ENCODE measurements at regions not wholly inside any gene's neighbourhood (a gene's known extent, or its start where the extent isn't known, plus 50 kb on each side); places are given as distances from the start of the nearest gene placed in this dataset.

- Histone ChIP-seq H3K36me3 (ENCODE audit: control insufficient read depth in 2 of 2, extremely low read depth in 1 of 2, insufficient read depth in 1 of 2, low read length in 1 of 2) (no peaks in the 10 kb centered on the region), H3K9me3 (no peaks in the 10 kb centered on the region), H3K4me3 (ENCODE audit: control insufficient read depth in 1 of 2, extremely low read depth in 1 of 2, low read length in 1 of 2) (no peak overlapping the region), H3K27me3 (replicated peaks in 1 of 2; ENCODE audit: control insufficient read depth in 2 of 2, extremely low read depth in 1 of 2, insufficient read depth in 2 of 2, low read length in 1 of 2) (peaks cover 0 to 3% of the 10 kb centered on the region in 2 experiments), H3K27ac (ENCODE audit: low read length) (no peak overlapping the region), H3K4me1 (ENCODE audit: control insufficient read depth in 1 of 2, extremely low read depth in 1 of 2, insufficient read depth in 2 of 2, low read length in 2 of 2) (no peaks in the 10 kb centered on the region)
- CTCF ChIA-PET: interaction anchor here in 1 of 2 donors (0.6 kb wide), 1 partner anchor 331 kb away, joined by 5 read pairs; no protein-coding TSS in a partner anchor
- no peaks in the 10 kb centered on the region for H3K4me1 Mint-ChIP-seq
- H3K4me3 Mint-ChIP-seq: no peak overlapping the region
- ATAC-seq (replicated peaks in 1 of 4) (no peak), DNase-seq (no peak)
- no peaks in the 10 kb centered on the region for H3K9me3 Mint-ChIP-seq
- POLR2A ChIA-PET: no interaction called here
- no peaks in the 10 kb centered on the region for H3K36me3 Mint-ChIP-seq
- peaks cover 0 to 3% of the 10 kb centered on the region in 2 donors for H3K27me3 Mint-ChIP-seq
- 97% methylated on average over 10 of the region's 11 CpGs for WGBS (ENCODE audit: insufficient coverage)
- H3K27ac Mint-ChIP-seq: no peak overlapping the region
Measured at GRCh38 chr7:36021917-36022550, 131.0 kb upstream of the EEPD1 start.

GRCh38 chr7:36023033-36023560, 130.0 kb upstream of the EEPD1 start:
- Histone ChIP-seq H3K4me1 (ENCODE audit: control insufficient read depth in 1 of 2, extremely low read depth in 1 of 2, insufficient read depth in 2 of 2, low read length in 2 of 2) (no peaks in the 10 kb centered on the region), H3K36me3 (ENCODE audit: control insufficient read depth in 2 of 2, extremely low read depth in 1 of 2, insufficient read depth in 1 of 2, low read length in 1 of 2) (no peaks in the 10 kb centered on the region), H3K9me3 (no peaks in the 10 kb centered on the region), H3K27me3 (replicated peaks in 1 of 2; ENCODE audit: control insufficient read depth in 2 of 2, extremely low read depth in 1 of 2, insufficient read depth in 2 of 2, low read length in 1 of 2) (peaks cover 0 to 7% of the 10 kb centered on the region in 2 experiments), H3K4me3 (ENCODE audit: control insufficient read depth in 1 of 2, extremely low read depth in 1 of 2, low read length in 1 of 2) (no peak overlapping the region), H3K27ac (ENCODE audit: low read length) (no peak overlapping the region)
- POLR2A ChIA-PET: no interaction called here
- H3K9me3 Mint-ChIP-seq: no peaks in the 10 kb centered on the region
- no CpG with 5 or more reads among the region's 2 CpGs for WGBS (ENCODE audit: insufficient coverage)
- peaks cover 10 to 12% of the 10 kb centered on the region in 2 donors for H3K27me3 Mint-ChIP-seq
- ATAC-seq (replicated peaks in 1 of 4) (no peak), DNase-seq (no peak)
- no peaks in the 10 kb centered on the region for H3K36me3 Mint-ChIP-seq
- no peak overlapping the region for H3K27ac Mint-ChIP-seq
- no peaks in the 10 kb centered on the region for H3K4me1 Mint-ChIP-seq
- H3K4me3 Mint-ChIP-seq: no peak overlapping the region
- CTCF ChIA-PET: no interaction called here

GRCh38 chr7:36025190-36025589, 127.9 kb upstream of the EEPD1 start:
- Mint-ChIP-seq H3K27ac (no peak overlapping the region), H3K36me3 (no peaks in the 10 kb centered on the region), H3K9me3 (no peaks in the 10 kb centered on the region), H3K4me1 (no peaks in the 10 kb centered on the region), H3K27me3 (peaks cover 12 to 14% of the 10 kb centered on the region in 2 donors), H3K4me3 (no peak overlapping the region)
- Histone ChIP-seq H3K27me3 (replicated peaks in 1 of 2; ENCODE audit: control insufficient read depth in 2 of 2, extremely low read depth in 1 of 2, insufficient read depth in 2 of 2, low read length in 1 of 2) (peaks cover 0 to 9% of the 10 kb centered on the region in 2 experiments), H3K4me1 (ENCODE audit: control insufficient read depth in 1 of 2, extremely low read depth in 1 of 2, insufficient read depth in 2 of 2, low read length in 2 of 2) (no peaks in the 10 kb centered on the region), H3K36me3 (ENCODE audit: control insufficient read depth in 2 of 2, extremely low read depth in 1 of 2, insufficient read depth in 1 of 2, low read length in 1 of 2) (no peaks in the 10 kb centered on the region), H3K27ac (ENCODE audit: low read length) (no peak overlapping the region), H3K9me3 (no peaks in the 10 kb centered on the region), H3K4me3 (ENCODE audit: control insufficient read depth in 1 of 2, extremely low read depth in 1 of 2, low read length in 1 of 2) (no peak overlapping the region)
- ChIA-PET POLR2A (no interaction called here), CTCF (no interaction called here)
- no peak for ATAC-seq (replicated peaks in 1 of 4)
- no peak for DNase-seq
- WGBS (ENCODE audit: insufficient coverage): 72% methylated on average over 2 of the region's 4 CpGs

GRCh38 chr7:36029311-36029710, 123.7 kb upstream of the EEPD1 start:
- Mint-ChIP-seq H3K9me3 (no peaks in the 10 kb centered on the region), H3K36me3 (no peaks in the 10 kb centered on the region), H3K27ac (no peak overlapping the region), H3K27me3 (peaks cover 28 to 30% of the 10 kb centered on the region in 2 donors), H3K4me1 (no peaks in the 10 kb centered on the region), H3K4me3 (no peak overlapping the region)
- no peaks in the 10 kb centered on the region for H3K36me3 ChIP-seq (ENCODE audit: control insufficient read depth in 2 of 2, extremely low read depth in 1 of 2, insufficient read depth in 1 of 2, low read length in 1 of 2)
- ATAC-seq (replicated peaks in 1 of 4) (no peak), DNase-seq (no peak)
- no peaks in the 10 kb centered on the region for H3K9me3 ChIP-seq
- 65% methylated on average over 3 of the region's 4 CpGs for WGBS (ENCODE audit: insufficient coverage)
- CTCF ChIA-PET: no interaction called here
- H3K4me3 ChIP-seq (ENCODE audit: control insufficient read depth in 1 of 2, extremely low read depth in 1 of 2, low read length in 1 of 2): no peak overlapping the region
- no peak overlapping the region for H3K27ac ChIP-seq (ENCODE audit: low read length)
- H3K27me3 ChIP-seq (replicated peaks in 1 of 2; ENCODE audit: control insufficient read depth in 2 of 2, extremely low read depth in 1 of 2, insufficient read depth in 2 of 2, low read length in 1 of 2): peaks cover 0 to 20% of the 10 kb centered on the region in 2 experiments
- no peaks in the 10 kb centered on the region for H3K4me1 ChIP-seq (ENCODE audit: control insufficient read depth in 1 of 2, extremely low read depth in 1 of 2, insufficient read depth in 2 of 2, low read length in 2 of 2)
- POLR2A ChIA-PET: no interaction called here

GRCh38 chr7:36029853-36030515, 123.1 kb upstream of the EEPD1 start:
- Histone ChIP-seq H3K36me3 (ENCODE audit: control insufficient read depth in 2 of 2, extremely low read depth in 1 of 2, insufficient read depth in 1 of 2, low read length in 1 of 2) (no peaks in the 10 kb centered on the region), H3K4me1 (ENCODE audit: control insufficient read depth in 1 of 2, extremely low read depth in 1 of 2, insufficient read depth in 2 of 2, low read length in 2 of 2) (no peaks in the 10 kb centered on the region), H3K27ac (ENCODE audit: low read length) (no peak overlapping the region), H3K9me3 (no peaks in the 10 kb centered on the region), H3K4me3 (ENCODE audit: control insufficient read depth in 1 of 2, extremely low read depth in 1 of 2, low read length in 1 of 2) (no peak overlapping the region), H3K27me3 (replicated peaks in 1 of 2; ENCODE audit: control insufficient read depth in 2 of 2, extremely low read depth in 1 of 2, insufficient read depth in 2 of 2, low read length in 1 of 2) (peaks cover 0 to 26% of the 10 kb centered on the region in 2 experiments)
- no peaks in the 10 kb centered on the region for H3K36me3 Mint-ChIP-seq
- 64% methylated on average over 2 of the region's 3 CpGs for WGBS (ENCODE audit: insufficient coverage)
- no peak overlapping the region for H3K4me3 Mint-ChIP-seq
- H3K27me3 Mint-ChIP-seq: peaks cover 29 to 30% of the 10 kb centered on the region in 2 donors
- POLR2A ChIA-PET: no interaction called here
- H3K9me3 Mint-ChIP-seq: no peaks in the 10 kb centered on the region
- H3K4me1 Mint-ChIP-seq: no peaks in the 10 kb centered on the region
- CTCF ChIA-PET: no interaction called here
- DNase-seq (no peak), ATAC-seq (replicated peaks in 1 of 4) (no peak)
- H3K27ac Mint-ChIP-seq: no peak overlapping the region

GRCh38 chr7:36032361-36032818, 120.7 kb upstream of the EEPD1 start:
- CTCF ChIA-PET: no interaction called here
- Mint-ChIP-seq H3K27me3 (peaks cover 31% of the 10 kb centered on the region in 2 donors), H3K36me3 (no peaks in the 10 kb centered on the region), H3K9me3 (no peaks in the 10 kb centered on the region), H3K4me3 (no peak overlapping the region), H3K4me1 (peaks cover 0 to 8% (median 0%) of the 10 kb centered on the region in 3 donors), H3K27ac (no peak overlapping the region)
- Histone ChIP-seq H3K27ac (ENCODE audit: low read length) (no peak overlapping the region), H3K36me3 (ENCODE audit: control insufficient read depth in 2 of 2, extremely low read depth in 1 of 2, insufficient read depth in 1 of 2, low read length in 1 of 2) (no peaks in the 10 kb centered on the region), H3K27me3 (replicated peaks in 1 of 2; ENCODE audit: control insufficient read depth in 2 of 2, extremely low read depth in 1 of 2, insufficient read depth in 2 of 2, low read length in 1 of 2) (peaks cover 0 to 44% of the 10 kb centered on the region in 2 experiments), H3K4me3 (ENCODE audit: control insufficient read depth in 1 of 2, extremely low read depth in 1 of 2, low read length in 1 of 2) (no peak overlapping the region), H3K9me3 (no peaks in the 10 kb centered on the region), H3K4me1 (ENCODE audit: control insufficient read depth in 1 of 2, extremely low read depth in 1 of 2, insufficient read depth in 2 of 2, low read length in 2 of 2) (no peaks in the 10 kb centered on the region)
- WGBS (ENCODE audit: insufficient coverage): no CpG with 5 or more reads among the region's 5 CpGs
- POLR2A ChIA-PET: no interaction called here
- DNase-seq (no peak), ATAC-seq (replicated peaks in 1 of 4) (no peak)
